GM23338 (cell line): ENCODE measurements at regions not wholly inside any gene's neighbourhood (a gene's known extent, or its start where the extent isn't known, plus 50 kb on each side); places are given as distances from the start of the nearest gene placed in this dataset.

Source experiments
- ATAC-seq: fragments of 200-7000 bp; cut with Tn5 transposase; 3 replicates; pipeline ENCODE4 v1.9.1; 2020
- DNase-seq: peaks from one replicate; pipeline ENCODE4 v3.0.0-alpha.2; 2015; ENCODE audit warnings: low spot score
- H2AFZ ChIP-seq: fragments of 200-600 bp; sonication (generic); 2 replicates; pipeline ENCODE4 v1.8.0; 2016; ENCODE audit warnings: antibody characterized with exemption, mild to moderate bottlenecking, moderate library complexity
- H3F3A ChIP-seq: fragments of 200-600 bp; sonication (generic); replicated peaks from 2 replicates; pipeline ENCODE4 v1.8.0; 2017; ENCODE audit warnings: antibody characterized with exemption, mixed run types, low read depth
- H3K27ac ChIP-seq: fragments of 200-600 bp; sonication (generic); 2 replicates; pipeline ENCODE4 v1.6.1; 2016; ENCODE audit warnings: low read depth
- H3K27me3 ChIP-seq: fragments of 200-600 bp; sonication (generic); 2 replicates; pipeline ENCODE4 v1.8.0; 2016; ENCODE audit warnings: mild to moderate bottlenecking, mixed run types, moderate library complexity; ENCODE audit not compliant: insufficient read depth
- H3K36me3 ChIP-seq: fragments of 200-600 bp; sonication (generic); 2 replicates; pipeline ENCODE4 v1.8.0; 2016; ENCODE audit warnings: mild to moderate bottlenecking; ENCODE audit not compliant: insufficient read depth
- H3K4me1 ChIP-seq: fragments of 200-600 bp; sonication (generic); 2 replicates; pipeline ENCODE4 v1.8.0; 2016; ENCODE audit warnings: mild to moderate bottlenecking, moderate library complexity; ENCODE audit not compliant: insufficient read depth
- H3K4me2 ChIP-seq: fragments of 200-600 bp; sonication (generic); 2 replicates; pipeline ENCODE4 v1.7.1; 2017; ENCODE audit warnings: mixed run types
- H3K4me3 ChIP-seq: fragments of 200-600 bp; sonication (generic); 2 replicates; pipeline ENCODE4 v1.6.1; 2016; ENCODE audit warnings: mixed run types
- H3K79me2 ChIP-seq: fragments of 200-600 bp; sonication (generic); replicated peaks from 2 replicates; pipeline ENCODE4 v1.8.0; 2017; ENCODE audit warnings: mild to moderate bottlenecking; ENCODE audit not compliant: insufficient read depth
- H3K9me2 ChIP-seq: fragments of 200-600 bp; sonication (generic); 2 replicates; pipeline ENCODE4 v1.8.0; 2017; ENCODE audit not compliant: insufficient read depth
- H4K20me1 ChIP-seq: fragments of 200-600 bp; sonication (generic); replicated peaks from 2 replicates; pipeline ENCODE4 v1.8.0; 2017; ENCODE audit warnings: mild to moderate bottlenecking; ENCODE audit not compliant: insufficient read depth
- H3K27ac Mint-ChIP-seq: 2 replicates; pipeline ENCODE4 v1.8.0; 2020; ENCODE audit warnings: inconsistent platforms, mild to moderate bottlenecking, moderate library complexity, mixed read lengths
- H3K27me3 Mint-ChIP-seq: 3 replicates; pipeline ENCODE4 v1.8.0; 2022; ENCODE audit warnings: low read depth, mild to moderate bottlenecking, moderate library complexity, mixed read lengths, inconsistent platforms; ENCODE audit not compliant: insufficient read depth, poor library complexity
- H3K36me3 Mint-ChIP-seq: 3 replicates; pipeline ENCODE4 v1.8.0; 2021; ENCODE audit warnings: low read depth, mild to moderate bottlenecking, inconsistent platforms, moderate library complexity, mixed read lengths
- H3K4me1 Mint-ChIP-seq: 3 replicates; pipeline ENCODE4 v1.8.0; 2020; ENCODE audit warnings: mild to moderate bottlenecking, inconsistent platforms, mixed read lengths
- H3K4me3 Mint-ChIP-seq: 3 replicates; pipeline ENCODE4 v1.8.0; 2021; ENCODE audit warnings: moderate library complexity, mild to moderate bottlenecking, inconsistent platforms, mixed read lengths
- H3K9me3 Mint-ChIP-seq: 3 replicates; pipeline ENCODE4 v1.8.0; 2020; ENCODE audit warnings: moderate library complexity, mild to moderate bottlenecking, inconsistent platforms, mixed read lengths
- CREB1 ChIP-seq: fragments of 250-450 bp; sonication (Bioruptor Pico); IDR thresholded peaks from 2 replicates; pipeline ENCODE4 v1.5.0; 2020; ENCODE audit warnings: low read depth, mild to moderate bottlenecking, moderate library complexity
- EZH2 ChIP-seq: fragments of 200-600 bp; sonication (generic); IDR thresholded peaks from one replicate; pipeline ENCODE4 v1.8.0; 2017; ENCODE audit warnings: antibody characterized with exemption, mild to moderate bottlenecking, low read depth; ENCODE audit not compliant: unreplicated experiment
- EZH2phosphoT487 ChIP-seq: fragments of 200-600 bp; sonication (generic); IDR thresholded peaks from one replicate; pipeline ENCODE4 v1.8.1; 2018; ENCODE audit warnings: antibody characterized with exemption; ENCODE audit not compliant: unreplicated experiment
- JUNB ChIP-seq: IDR thresholded peaks from one replicate; pipeline ENCODE4 v1.6.1; 2016; ENCODE audit warnings: antibody characterized with exemption; ENCODE audit not compliant: unreplicated experiment
- STAT1 ChIP-seq: IDR thresholded peaks from one replicate; pipeline ENCODE4 v1.6.1; 2016; ENCODE audit warnings: antibody characterized with exemption; ENCODE audit not compliant: unreplicated experiment
- ZNF114 ChIP-seq: fragments of 250-450 bp; sonication (Bioruptor Pico); IDR thresholded peaks from 2 replicates; pipeline ENCODE4 v1.5.0; 2020; ENCODE audit warnings: mild to moderate bottlenecking, moderate library complexity
- ZNF331 ChIP-seq: fragments of 250-450 bp; sonication (Bioruptor Pico); IDR thresholded peaks from 2 replicates; pipeline ENCODE4 v1.5.0; 2020; ENCODE audit warnings: low read depth, mild to moderate bottlenecking, moderate library complexity
- TF ChIP-seq, protein P1 (sequence below), 2 experiments: fragments of 200-600 bp in 1 of 2; sonication (generic) in 1 of 2; conservative IDR thresholded peaks; 2 replicates each; pipeline versions ENCODE4 v1.5.1 to v1.6.1; 2016 to 2017; ENCODE audit warnings: antibody characterized with exemption in 2 of 2, low read depth in 2 of 2, mild to moderate bottlenecking in 2 of 2, moderate library complexity in 1 of 2
- TF ChIP-seq, protein P2 (sequence below): fragments of 250-450 bp; sonication (Bioruptor Pico); IDR thresholded peaks from 2 replicates; pipeline ENCODE4 v1.5.0; 2020; ENCODE audit warnings: mild to moderate bottlenecking, moderate library complexity
- TF ChIP-seq, protein P3 (sequence below): IDR thresholded peaks from 2 replicates; pipeline ENCODE4 v1.6.1; 2016; ENCODE audit warnings: antibody characterized with exemption

DNA sequence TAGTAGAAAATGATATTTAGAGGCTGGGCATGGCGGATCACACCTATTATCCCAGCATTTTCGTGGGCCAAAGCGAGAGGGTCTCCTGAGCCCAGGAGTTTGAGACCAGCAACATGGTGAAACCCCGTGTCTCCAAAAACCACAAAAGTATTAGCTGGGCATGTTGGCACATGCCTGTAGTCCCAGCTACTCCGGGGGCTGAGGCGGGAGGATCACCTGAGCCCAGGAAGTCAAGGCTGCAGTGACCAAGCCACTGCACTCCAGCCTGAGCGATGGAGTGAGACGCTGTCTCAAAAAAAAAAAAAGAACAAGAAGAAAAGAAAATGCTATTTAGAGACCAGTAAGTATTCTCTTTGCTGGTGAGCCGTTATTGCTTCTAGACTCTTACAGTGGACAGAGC lies 79.2 kb upstream of the MDM1 start:
- Histone ChIP-seq H4K20me1 (no peaks in the 10 kb centered on the region), H2AFZ (peak overlapping the region; percentile 86), H3F3A (no peaks in the 10 kb centered on the region), H3K27me3 (no peaks in the 10 kb centered on the region), H3K4me3 (no peak overlapping the region), H3K79me2 (no peaks in the 10 kb centered on the region), H3K4me2 (no peak overlapping the region), H3K9me2 (no peaks in the 10 kb centered on the region), H3K27ac (no peak overlapping the region), H3K36me3 (no peaks in the 10 kb centered on the region), H3K4me1 (no peaks in the 10 kb centered on the region)
- ATAC-seq, result no peak
- DNase-seq, result no peak
- Mint-ChIP-seq H3K27ac (no peak overlapping the region), H3K36me3 (no peaks in the 10 kb centered on the region), H3K9me3 (no peaks in the 10 kb centered on the region; the same call in 2 of the 3 replicates), H3K4me3 (no peak overlapping the region), H3K27me3 (no peaks in the 10 kb centered on the region), H3K4me1 (peaks cover 4% of the 10 kb centered on the region)
- TF ChIP-seq ZNF114 (CRISPR knock-in tag) (no peak), STAT1 (no peak), ZNF331 (CRISPR knock-in tag) (no peak), EZH2 (no peak), JUNB (no peak), CREB1 (CRISPR knock-in tag) (no peak), EZH2phosphoT487 (no peak)
- TF ChIP-seq, protein P1, sequence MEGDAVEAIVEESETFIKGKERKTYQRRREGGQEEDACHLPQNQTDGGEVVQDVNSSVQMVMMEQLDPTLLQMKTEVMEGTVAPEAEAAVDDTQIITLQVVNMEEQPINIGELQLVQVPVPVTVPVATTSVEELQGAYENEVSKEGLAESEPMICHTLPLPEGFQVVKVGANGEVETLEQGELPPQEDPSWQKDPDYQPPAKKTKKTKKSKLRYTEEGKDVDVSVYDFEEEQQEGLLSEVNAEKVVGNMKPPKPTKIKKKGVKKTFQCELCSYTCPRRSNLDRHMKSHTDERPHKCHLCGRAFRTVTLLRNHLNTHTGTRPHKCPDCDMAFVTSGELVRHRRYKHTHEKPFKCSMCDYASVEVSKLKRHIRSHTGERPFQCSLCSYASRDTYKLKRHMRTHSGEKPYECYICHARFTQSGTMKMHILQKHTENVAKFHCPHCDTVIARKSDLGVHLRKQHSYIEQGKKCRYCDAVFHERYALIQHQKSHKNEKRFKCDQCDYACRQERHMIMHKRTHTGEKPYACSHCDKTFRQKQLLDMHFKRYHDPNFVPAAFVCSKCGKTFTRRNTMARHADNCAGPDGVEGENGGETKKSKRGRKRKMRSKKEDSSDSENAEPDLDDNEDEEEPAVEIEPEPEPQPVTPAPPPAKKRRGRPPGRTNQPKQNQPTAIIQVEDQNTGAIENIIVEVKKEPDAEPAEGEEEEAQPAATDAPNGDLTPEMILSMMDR (conservative IDR thresholded peaks at IDR 0.05; ENCODE audit: low read depth in 2 of 2), result no peak
- TF ChIP-seq, protein P2, sequence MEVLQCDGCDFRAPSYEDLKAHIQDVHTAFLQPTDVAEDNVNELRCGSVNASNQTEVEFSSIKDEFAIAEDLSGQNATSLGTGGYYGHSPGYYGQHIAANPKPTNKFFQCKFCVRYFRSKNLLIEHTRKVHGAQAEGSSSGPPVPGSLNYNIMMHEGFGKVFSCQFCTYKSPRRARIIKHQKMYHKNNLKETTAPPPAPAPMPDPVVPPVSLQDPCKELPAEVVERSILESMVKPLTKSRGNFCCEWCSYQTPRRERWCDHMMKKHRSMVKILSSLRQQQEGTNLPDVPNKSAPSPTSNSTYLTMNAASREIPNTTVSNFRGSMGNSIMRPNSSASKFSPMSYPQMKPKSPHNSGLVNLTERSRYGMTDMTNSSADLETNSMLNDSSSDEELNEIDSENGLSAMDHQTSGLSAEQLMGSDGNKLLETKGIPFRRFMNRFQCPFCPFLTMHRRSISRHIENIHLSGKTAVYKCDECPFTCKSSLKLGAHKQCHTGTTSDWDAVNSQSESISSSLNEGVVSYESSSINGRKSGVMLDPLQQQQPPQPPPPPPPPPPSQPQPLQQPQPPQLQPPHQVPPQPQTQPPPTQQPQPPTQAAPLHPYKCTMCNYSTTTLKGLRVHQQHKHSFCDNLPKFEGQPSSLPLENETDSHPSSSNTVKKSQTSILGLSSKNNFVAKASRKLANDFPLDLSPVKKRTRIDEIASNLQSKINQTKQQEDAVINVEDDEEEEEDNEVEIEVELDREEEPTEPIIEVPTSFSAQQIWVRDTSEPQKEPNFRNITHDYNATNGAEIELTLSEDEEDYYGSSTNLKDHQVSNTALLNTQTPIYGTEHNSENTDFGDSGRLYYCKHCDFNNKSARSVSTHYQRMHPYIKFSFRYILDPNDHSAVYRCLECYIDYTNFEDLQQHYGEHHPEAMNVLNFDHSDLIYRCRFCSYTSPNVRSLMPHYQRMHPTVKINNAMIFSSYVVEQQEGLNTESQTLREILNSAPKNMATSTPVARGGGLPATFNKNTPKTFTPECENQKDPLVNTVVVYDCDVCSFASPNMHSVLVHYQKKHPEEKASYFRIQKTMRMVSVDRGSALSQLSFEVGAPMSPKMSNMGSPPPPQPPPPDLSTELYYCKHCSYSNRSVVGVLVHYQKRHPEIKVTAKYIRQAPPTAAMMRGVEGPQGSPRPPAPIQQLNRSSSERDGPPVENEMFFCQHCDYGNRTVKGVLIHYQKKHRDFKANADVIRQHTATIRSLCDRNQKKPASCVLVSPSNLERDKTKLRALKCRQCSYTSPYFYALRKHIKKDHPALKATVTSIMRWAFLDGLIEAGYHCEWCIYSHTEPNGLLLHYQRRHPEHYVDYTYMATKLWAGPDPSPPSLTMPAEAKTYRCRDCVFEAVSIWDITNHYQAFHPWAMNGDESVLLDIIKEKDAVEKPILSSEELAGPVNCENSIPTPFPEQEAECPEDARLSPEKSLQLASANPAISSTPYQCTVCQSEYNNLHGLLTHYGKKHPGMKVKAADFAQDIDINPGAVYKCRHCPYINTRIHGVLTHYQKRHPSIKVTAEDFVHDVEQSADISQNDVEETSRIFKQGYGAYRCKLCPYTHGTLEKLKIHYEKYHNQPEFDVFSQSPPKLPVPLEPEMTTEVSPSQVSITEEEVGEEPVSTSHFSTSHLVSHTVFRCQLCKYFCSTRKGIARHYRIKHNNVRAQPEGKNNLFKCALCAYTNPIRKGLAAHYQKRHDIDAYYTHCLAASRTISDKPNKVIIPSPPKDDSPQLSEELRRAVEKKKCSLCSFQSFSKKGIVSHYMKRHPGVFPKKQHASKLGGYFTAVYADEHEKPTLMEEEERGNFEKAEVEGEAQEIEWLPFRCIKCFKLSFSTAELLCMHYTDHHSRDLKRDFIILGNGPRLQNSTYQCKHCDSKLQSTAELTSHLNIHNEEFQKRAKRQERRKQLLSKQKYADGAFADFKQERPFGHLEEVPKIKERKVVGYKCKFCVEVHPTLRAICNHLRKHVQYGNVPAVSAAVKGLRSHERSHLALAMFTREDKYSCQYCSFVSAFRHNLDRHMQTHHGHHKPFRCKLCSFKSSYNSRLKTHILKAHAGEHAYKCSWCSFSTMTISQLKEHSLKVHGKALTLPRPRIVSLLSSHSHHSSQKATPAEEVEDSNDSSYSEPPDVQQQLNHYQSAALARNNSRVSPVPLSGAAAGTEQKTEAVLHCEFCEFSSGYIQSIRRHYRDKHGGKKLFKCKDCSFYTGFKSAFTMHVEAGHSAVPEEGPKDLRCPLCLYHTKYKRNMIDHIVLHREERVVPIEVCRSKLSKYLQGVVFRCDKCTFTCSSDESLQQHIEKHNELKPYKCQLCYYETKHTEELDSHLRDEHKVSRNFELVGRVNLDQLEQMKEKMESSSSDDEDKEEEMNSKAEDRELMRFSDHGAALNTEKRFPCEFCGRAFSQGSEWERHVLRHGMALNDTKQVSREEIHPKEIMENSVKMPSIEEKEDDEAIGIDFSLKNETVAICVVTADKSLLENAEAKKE (CRISPR knock-in tag), result no peak
- TF ChIP-seq, protein P3, sequence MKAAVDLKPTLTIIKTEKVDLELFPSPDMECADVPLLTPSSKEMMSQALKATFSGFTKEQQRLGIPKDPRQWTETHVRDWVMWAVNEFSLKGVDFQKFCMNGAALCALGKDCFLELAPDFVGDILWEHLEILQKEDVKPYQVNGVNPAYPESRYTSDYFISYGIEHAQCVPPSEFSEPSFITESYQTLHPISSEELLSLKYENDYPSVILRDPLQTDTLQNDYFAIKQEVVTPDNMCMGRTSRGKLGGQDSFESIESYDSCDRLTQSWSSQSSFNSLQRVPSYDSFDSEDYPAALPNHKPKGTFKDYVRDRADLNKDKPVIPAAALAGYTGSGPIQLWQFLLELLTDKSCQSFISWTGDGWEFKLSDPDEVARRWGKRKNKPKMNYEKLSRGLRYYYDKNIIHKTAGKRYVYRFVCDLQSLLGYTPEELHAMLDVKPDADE, result no peak
